IMR-90 (cell line): ENCODE measurements at regions not wholly inside any gene's neighbourhood (a gene's known extent, or its start where the extent isn't known, plus 50 kb on each side); places are given as distances from the start of the nearest gene placed in this dataset.

Source experiments
- ATAC-seq: fragments of 200-7000 bp; cut with Tn5 transposase; 2 replicates; pipeline ENCODE4 v1.9.1; 2020; ENCODE audit warnings: low read depth, mild to moderate bottlenecking, moderate library complexity
- BruUV-seq: library from RNA; stranded (reverse); fragments of 400-500 nt; replicated peaks from 2 replicates; lab custom pipeline; 2021; lab: Mats Ljungman, UMichigan
- CTCF ChIA-PET: fragments of 300-600 bp; formaldehyde crosslinking; extraction: SDS; loops from one replicate; lab custom pipeline; 2021; ENCODE audit warnings: antibody characterized with exemption; lab: Yijun Ruan, JAX
- POLR2A ChIA-PET: fragments of 300-600 bp; sonication (Branson Sonifier 250); formaldehyde crosslinking; loops from one replicate; lab custom pipeline; 2022; ENCODE audit warnings: antibody characterized with exemption; ENCODE audit not compliant: unreplicated experiment; lab: Charles Lee
- DNase-seq: peaks from one replicate; pipeline ENCODE4 v3.0.0; 2013
- H2AFZ ChIP-seq: replicated peaks from 2 replicates; pipeline ENCODE3; 2013; ENCODE audit warnings: low read length, mild to moderate bottlenecking; ENCODE audit not compliant: poor library complexity
- H2AK5ac ChIP-seq: 2 replicates; pipeline ENCODE4 v1.6.1; 2013; ENCODE audit warnings: low read depth, low read length, inconsistent platforms
- H2AK9ac ChIP-seq: replicated peaks from 2 replicates; pipeline ENCODE3; 2013; ENCODE audit warnings: mild to moderate bottlenecking, low read depth, low read length, moderate library complexity; ENCODE audit not compliant: poor library complexity
- H2BK120ac ChIP-seq: 2 replicates; pipeline ENCODE4 v1.6.1; 2013; ENCODE audit warnings: low read depth, low read length, inconsistent platforms
- H2BK15ac ChIP-seq: 3 replicates; pipeline ENCODE4 v1.6.1; 2013; ENCODE audit warnings: low read depth, low read length, inconsistent platforms
- H2BK20ac ChIP-seq: 2 replicates; pipeline ENCODE4 v1.6.1; 2013; ENCODE audit warnings: low read depth, mild to moderate bottlenecking, inconsistent platforms, low read length, moderate library complexity
- H2BK5ac ChIP-seq: 2 replicates; pipeline ENCODE4 v1.6.1; 2013; ENCODE audit warnings: mild to moderate bottlenecking, low read depth, low read length, inconsistent platforms; ENCODE audit not compliant: poor library complexity, severe bottlenecking
- H3K14ac ChIP-seq: replicated peaks from 2 replicates; pipeline ENCODE4 v1.6.1; 2013; ENCODE audit warnings: low read depth, low read length, inconsistent platforms
- H3K18ac ChIP-seq: 2 replicates; pipeline ENCODE4 v1.6.1; 2013; ENCODE audit warnings: low read depth, low read length, control low read depth
- H3K23ac ChIP-seq: 2 replicates; pipeline ENCODE4 v1.6.1; 2013; ENCODE audit warnings: low read depth, low read length, inconsistent platforms
- H3K27ac ChIP-seq: 2 replicates; pipeline ENCODE4 v1.5.1; 2013; ENCODE audit warnings: mild to moderate bottlenecking, control low read depth, low read length; ENCODE audit not compliant: insufficient read depth
- H3K27me3 ChIP-seq: 2 replicates; pipeline ENCODE4 v1.6.1; 2013; ENCODE audit warnings: low read length; ENCODE audit not compliant: control insufficient read depth, insufficient read depth
- H3K36me3 ChIP-seq: 2 replicates; pipeline ENCODE4 v1.6.1; 2013; ENCODE audit warnings: low read length, mixed read lengths; ENCODE audit not compliant: control insufficient read depth, insufficient read depth
- H3K4ac ChIP-seq: 2 replicates; pipeline ENCODE4 v1.6.1; 2013; ENCODE audit warnings: low read depth, low read length, inconsistent platforms
- H3K4me1 ChIP-seq: 2 replicates; pipeline ENCODE4 v1.6.1; 2013; ENCODE audit warnings: low read length, mixed read lengths; ENCODE audit not compliant: control insufficient read depth, insufficient read depth
- H3K4me2 ChIP-seq: 2 replicates; pipeline ENCODE4 v1.6.1; 2013; ENCODE audit warnings: low read depth, mild to moderate bottlenecking, control low read depth, low read length, moderate library complexity
- H3K4me3 ChIP-seq: 2 replicates; pipeline ENCODE4 v1.5.1; 2013; ENCODE audit warnings: low read depth, mild to moderate bottlenecking, control low read depth, low read length, moderate library complexity; ENCODE audit not compliant: insufficient read depth
- H3K56ac ChIP-seq: 2 replicates; pipeline ENCODE4 v1.6.1; 2013; ENCODE audit warnings: low read length, inconsistent platforms; ENCODE audit not compliant: insufficient read depth; ENCODE audit errors: extremely low read depth
- H3K79me1 ChIP-seq, 2 experiments: 2 replicates each; pipeline ENCODE4 v1.6.1; 2013; ENCODE audit warnings: low read length in 2 of 2, inconsistent platforms in 1 of 2, low read depth in 1 of 2
- H3K9ac ChIP-seq: 2 replicates; pipeline ENCODE4 v1.6.1; 2013; ENCODE audit warnings: low read depth, low read length, control low read depth
- H3K9me1 ChIP-seq: 2 replicates; pipeline ENCODE4 v1.6.1; 2013; ENCODE audit warnings: low read length, inconsistent platforms; ENCODE audit not compliant: insufficient read depth
- H3K9me3 ChIP-seq: 2 replicates; pipeline ENCODE4 v1.6.1; 2013; ENCODE audit warnings: low read length; ENCODE audit not compliant: control insufficient read depth, insufficient read depth
- H4K20me1 ChIP-seq: 2 replicates; pipeline ENCODE4 v1.6.1; 2013; ENCODE audit warnings: low read length, inconsistent platforms; ENCODE audit not compliant: insufficient read depth
- H4K5ac ChIP-seq: 2 replicates; pipeline ENCODE4 v1.6.1; 2013; ENCODE audit warnings: mild to moderate bottlenecking, low read depth, low read length, control low read depth
- H4K8ac ChIP-seq, 2 experiments: 2 replicates each; pipeline ENCODE4 v1.6.1; 2013; ENCODE audit warnings: low read depth in 2 of 2, low read length in 2 of 2, control low read depth in 1 of 2, inconsistent platforms in 1 of 2
- H4K91ac ChIP-seq: 2 replicates; pipeline ENCODE4 v1.6.1; 2013; ENCODE audit warnings: low read depth, low read length, inconsistent platforms; ENCODE audit not compliant: insufficient read depth
- CEBPB ChIP-seq: IDR thresholded peaks from 2 replicates; pipeline ENCODE4 v1.6.1; 2012; ENCODE audit warnings: low read depth, low read length, improper control_type of control experiment
- MXI1 ChIP-seq: IDR thresholded peaks from 2 replicates; pipeline ENCODE4 v1.6.1; 2012; ENCODE audit warnings: low read depth, mild to moderate bottlenecking, low read length, moderate library complexity, borderline replicate concordance
- RAD21 ChIP-seq: IDR thresholded peaks from 2 replicates; pipeline ENCODE4 v1.6.1; 2012; ENCODE audit warnings: low read length, improper control_type of control experiment
- SMC3 ChIP-seq: fragments of 150-350 bp; IDR thresholded peaks from 2 replicates; pipeline ENCODE4 v1.6.1; 2016; ENCODE audit warnings: low read depth, mild to moderate bottlenecking, antibody characterized with exemption, low read length, moderate library complexity
- USF2 ChIP-seq: fragments of 150-350 bp; IDR thresholded peaks from 2 replicates; pipeline ENCODE4 v1.6.1; 2017; ENCODE audit warnings: mild to moderate bottlenecking, antibody characterized with exemption, low read length, low read depth
- WGBS, 2 experiments: methylation state at CpG; one replicate each; pipeline versions ENCODE4 v1.1.5 to v1.1.7; 2013; ENCODE audit warnings: missing lambda C conversion rate in 2 of 2; ENCODE audit not compliant: insufficient read length in 1 of 2; ENCODE audit errors: extremely low coverage in 2 of 2; 5-methylcytosine and 5-hydroxymethylcytosine counted together
- dilution Hi-C: fragments of 300-500 bp; cut with HindIII; formaldehyde crosslinking; loops from one replicate; pipeline ENCODE4 v1.14.3; 2018; ENCODE audit warnings: low sequenced_read_pairs; ENCODE audit not compliant: unreplicated experiment
- in situ Hi-C: fragments of 300-500 bp; cut with MboI; formaldehyde crosslinking; loops from 3 replicates; pipeline ENCODE4 v1.14.3; 2019; ENCODE audit warnings: low sequenced_read_pairs, inconsistent platforms, mixed read lengths
- intact Hi-C: fragments of 100-400 bp; cut with micrococcal nuclease; formaldehyde crosslinking; loops from 2 replicates; pipeline ENCODE4 v1.10.0; 2022

GRCh38 chr20:47863981-47864380, 78.7 kb upstream of the SULF2 start:
- WGBS, 2 experiments: no CpG with 5 or more reads among the region's 2 CpGs

More at GRCh38 chr20:47863981-47864380, 78.7 kb upstream of the SULF2 start:
- H2BK120ac ChIP-seq: no peak overlapping the region
- H2BK5ac ChIP-seq: no peak overlapping the region
- ATAC-seq: no peak
- in situ Hi-C loops: no loop called here
- no peak for DNase-seq
- no peak overlapping the region for H3K9ac ChIP-seq
- no peak overlapping the region for H3K18ac ChIP-seq
- H3K9me1 ChIP-seq: no peaks in the 10 kb centered on the region
- no peak overlapping the region for H3K14ac ChIP-seq
- peaks cover 4% of the 10 kb centered on the region; the same call in 1 of the 2 replicates for H3K27me3 ChIP-seq
- no peak overlapping the region for H4K91ac ChIP-seq
- H2AFZ ChIP-seq: no peak overlapping the region
- intact Hi-C loops: no loop called here
- no peak overlapping the region for H3K4me2 ChIP-seq
- no TSS peak for BruUV-seq
- H4K20me1 ChIP-seq: no peaks in the 10 kb centered on the region
- H3K27ac ChIP-seq: no peak overlapping the region
- H3K4me1 ChIP-seq: no peaks in the 10 kb centered on the region
- H3K36me3 ChIP-seq: no peaks in the 10 kb centered on the region
- no peak overlapping the region for H4K5ac ChIP-seq
- TF ChIP-seq CEBPB (no peak), SMC3 (no peak), MXI1 (no peak), RAD21 (no peak), USF2 (no peak)
- no peak overlapping the region for H2BK15ac ChIP-seq
- H3K9me3 ChIP-seq: 0 out of 2 replicates have a peak, but pooled peaks cover 1% of the 10 kb centered on the region
- dilution Hi-C loops: no loop called here
- no peak overlapping the region for H2AK9ac ChIP-seq
- no peak overlapping the region for H4K8ac ChIP-seq
- ChIA-PET POLR2A (no interaction called here), CTCF (no interaction called here)
- H3K56ac ChIP-seq: no peak overlapping the region
- H3K79me1 ChIP-seq: no peaks in the 10 kb centered on the region
- H3K4me3 ChIP-seq: no peak overlapping the region
- no peak overlapping the region for H2AK5ac ChIP-seq
- no peak overlapping the region for H3K4ac ChIP-seq
- H2BK20ac ChIP-seq: no peak overlapping the region
- no peak overlapping the region for H3K23ac ChIP-seq
